GM12878 (cell line): ENCODE measurements at regions not wholly inside any gene's neighbourhood (a gene's known extent, or its start where the extent isn't known, plus 50 kb on each side); places are given as distances from the start of the nearest gene placed in this dataset.

ENCODE experiments used
- ATAC-seq: fragments of 200-7000 bp; cut with Tn5 transposase; 3 replicates; pipeline ENCODE4 v1.9.1; 2020; ENCODE audit warnings: mild to moderate bottlenecking, moderate library complexity
- BruUV-seq: library from RNA; stranded (reverse); fragments of 400-500 nt; replicated peaks from 2 replicates; lab custom pipeline; 2021; lab: Mats Ljungman, UMichigan
- CTCF ChIA-PET: fragments of 300-600 bp; sonication (Branson Sonifier 250); formaldehyde crosslinking; extraction: SDS; loops from one replicate; lab custom pipeline; 2021; ENCODE audit warnings: inconsistent platforms; lab: Yijun Ruan, JAX
- POLR2A ChIA-PET: fragments of 350-600 bp; formaldehyde crosslinking; extraction: SDS; loops from one replicate; lab custom pipeline; 2021; ENCODE audit warnings: inconsistent platforms; lab: Charles Lee
- RAD21 ChIA-PET: fragments of 300-600 bp; sonication (Branson Sonifier 250); formaldehyde crosslinking; loops from one replicate; lab custom pipeline; 2023; ENCODE audit warnings: antibody characterized with exemption; ENCODE audit not compliant: unreplicated experiment; lab: Charles Lee
- SMC1A ChIA-PET: fragments of 300-600 bp; sonication (Branson Sonifier 250); formaldehyde crosslinking; loops from one replicate; lab custom pipeline; 2023; ENCODE audit not compliant: unreplicated experiment, uncharacterized antibody; lab: Charles Lee
- DNase-seq: peaks from one replicate; pipeline ENCODE4 v3.0.0-alpha.2; 2011; ENCODE audit warnings: low read depth, low spot score
- FAIRE-seq: peaks from 3 replicates; lab custom pipeline; 2011; peaks lifted over from hg19 to GRCh38; lab: Jason Lieb, UNC
- H2AFZ ChIP-seq: 2 replicates; pipeline ENCODE4 v1.6.0; 2011; ENCODE audit warnings: low read depth, low read length, control low read depth; ENCODE audit not compliant: control insufficient read depth
- H3K27ac ChIP-seq: 2 replicates; pipeline ENCODE4 v1.5.1; 2011; ENCODE audit warnings: control low read depth; ENCODE audit not compliant: control insufficient read depth, insufficient read depth
- H3K27me3 ChIP-seq, 2 experiments: replicated peaks in 1 of 2; 2 replicates each; pipeline versions ENCODE4 v1.6.0 to v1.6.1; 2011; ENCODE audit warnings: low read length in 1 of 2; ENCODE audit not compliant: control insufficient read depth in 2 of 2, insufficient read depth in 2 of 2
- H3K36me3 ChIP-seq, 2 experiments: 2 replicates each; pipeline ENCODE4 v1.5.1; 2011; ENCODE audit warnings: low read length in 1 of 2; ENCODE audit not compliant: control insufficient read depth in 2 of 2, insufficient read depth in 2 of 2
- H3K4me1 ChIP-seq: 2 replicates; pipeline ENCODE4 v1.6.1; 2011; ENCODE audit warnings: mild to moderate bottlenecking, low read length, moderate library complexity, mixed read lengths; ENCODE audit not compliant: control insufficient read depth, insufficient read depth
- H3K4me2 ChIP-seq: 2 replicates; pipeline ENCODE4 v1.6.0; 2011; ENCODE audit warnings: control low read depth; ENCODE audit not compliant: control insufficient read depth, insufficient read depth
- H3K4me3 ChIP-seq: fragments of 200-600 bp; sonication (generic); 2 replicates; pipeline ENCODE4 v1.5.1; 2016
- H3K79me2 ChIP-seq: 2 replicates; pipeline ENCODE4 v1.6.0; 2011; ENCODE audit warnings: low read length; ENCODE audit not compliant: control insufficient read depth, insufficient read depth
- H3K9ac ChIP-seq: 2 replicates; pipeline ENCODE4 v1.8.0; 2011; ENCODE audit warnings: low read length, control low read depth, mixed read lengths; ENCODE audit not compliant: control insufficient read depth, insufficient read depth
- H3K9me3 ChIP-seq: replicated peaks from 3 replicates; pipeline ENCODE4 v1.5.1; 2011; ENCODE audit warnings: mild to moderate bottlenecking, low read length; ENCODE audit not compliant: control insufficient read depth, insufficient read depth
- H4K20me1 ChIP-seq: 2 replicates; pipeline ENCODE4 v1.6.0; 2011; ENCODE audit not compliant: control insufficient read depth, insufficient read depth
- ATF3 ChIP-seq: IDR thresholded peaks from 2 replicates; pipeline ENCODE4 v1.6.1; 2011; ENCODE audit warnings: low read depth, mild to moderate bottlenecking, low read length, moderate library complexity, borderline replicate concordance; ENCODE audit errors: extremely low read depth
- BHLHE40 ChIP-seq, 2 experiments: fragments of 450-650 bp in 1 of 2; IDR thresholded peaks; 2 replicates each; pipeline ENCODE4 v1.6.1; 2011 to 2017; ENCODE audit warnings: low read depth in 2 of 2, borderline replicate concordance in 1 of 2, improper control_type of control experiment in 1 of 2, low read length in 1 of 2, mild to moderate bottlenecking in 1 of 2
- CBX5 ChIP-seq: sonication (generic); IDR thresholded peaks from 2 replicates; pipeline ENCODE4 v1.6.1; 2016; ENCODE audit warnings: low read depth, moderate library complexity, mild to moderate bottlenecking, inconsistent platforms
- CREM ChIP-seq: IDR thresholded peaks from 2 replicates; pipeline ENCODE4 v1.6.1; 2014; ENCODE audit warnings: antibody characterized with exemption, low read depth
- EZH2 ChIP-seq: IDR thresholded peaks from 2 replicates; pipeline ENCODE4 v1.6.1; 2012; ENCODE audit warnings: low read depth, mild to moderate bottlenecking, control low read depth, inconsistent platforms, low read length, borderline replicate concordance; ENCODE audit not compliant: control insufficient read depth
- HCFC1 ChIP-seq: fragments of 150-350 bp; IDR thresholded peaks from 2 replicates; pipeline ENCODE4 v1.6.1; 2014; ENCODE audit warnings: low read length
- PAX8 ChIP-seq: fragments of 450-650 bp; IDR thresholded peaks from 2 replicates; pipeline ENCODE4 v1.6.1; 2017; ENCODE audit warnings: mild to moderate bottlenecking, moderate library complexity
- POU2F2 ChIP-seq: IDR thresholded peaks from 3 replicates; pipeline ENCODE4 v1.6.1; 2011; ENCODE audit warnings: low read depth, mild to moderate bottlenecking, low read length, borderline replicate concordance
- SIN3A ChIP-seq: IDR thresholded peaks from 2 replicates; pipeline ENCODE4 v1.6.1; 2012; ENCODE audit warnings: low read depth, low read length, improper control_type of control experiment
- SMARCA5 ChIP-seq: fragments of 450-650 bp; IDR thresholded peaks from 2 replicates; pipeline ENCODE4 v1.6.1; 2017; ENCODE audit warnings: mild to moderate bottlenecking
- ZNF217 ChIP-seq: fragments of 450-650 bp; IDR thresholded peaks from 2 replicates; pipeline ENCODE4 v1.6.1; 2017; ENCODE audit warnings: antibody characterized with exemption, mild to moderate bottlenecking
- WGBS: methylation state at CpG from one replicate; pipeline ENCODE4 v1.1.6; 2016; ENCODE audit warnings: low lambda C conversion rate; ENCODE audit not compliant: insufficient replicate concordance, insufficient coverage; ENCODE audit errors: missing lambda C conversion rate; 5-methylcytosine and 5-hydroxymethylcytosine counted together
- in situ Hi-C: fragments of 300-500 bp; cut with MboI; formaldehyde crosslinking; loops from 9 replicates; pipeline ENCODE4 v1.14.3; 2018; ENCODE audit warnings: mixed read lengths
- intact Hi-C: fragments of 100-400 bp; cut with micrococcal nuclease; formaldehyde crosslinking; loops from one replicate; pipeline ENCODE4 v1.14.2; 2022; ENCODE audit not compliant: unreplicated experiment
- TF ChIP-seq, protein P1 (sequence below): fragments of 450-650 bp; IDR thresholded peaks from 2 replicates; pipeline ENCODE4 v1.6.1; 2018; ENCODE audit warnings: borderline replicate concordance, mild to moderate bottlenecking; ENCODE audit not compliant: partially characterized antibody
- TF ChIP-seq, protein P2 (sequence below): fragments of 450-650 bp; IDR thresholded peaks from 2 replicates; pipeline ENCODE4 v1.6.1; 2017; ENCODE audit warnings: borderline replicate concordance
- TF ChIP-seq, protein P3 (sequence below): IDR thresholded peaks from 2 replicates; pipeline ENCODE4 v1.6.1; 2012; ENCODE audit warnings: low read depth, low read length, improper control_type of control experiment
- TF ChIP-seq, protein P4 (sequence below): IDR thresholded peaks from 2 replicates; pipeline ENCODE4 v1.6.1; 2011; ENCODE audit warnings: borderline replicate concordance, low read depth, mild to moderate bottlenecking, moderate library complexity, mixed read lengths, low read length; ENCODE audit not compliant: insufficient read depth; ENCODE audit errors: extremely low read length

DNA sequence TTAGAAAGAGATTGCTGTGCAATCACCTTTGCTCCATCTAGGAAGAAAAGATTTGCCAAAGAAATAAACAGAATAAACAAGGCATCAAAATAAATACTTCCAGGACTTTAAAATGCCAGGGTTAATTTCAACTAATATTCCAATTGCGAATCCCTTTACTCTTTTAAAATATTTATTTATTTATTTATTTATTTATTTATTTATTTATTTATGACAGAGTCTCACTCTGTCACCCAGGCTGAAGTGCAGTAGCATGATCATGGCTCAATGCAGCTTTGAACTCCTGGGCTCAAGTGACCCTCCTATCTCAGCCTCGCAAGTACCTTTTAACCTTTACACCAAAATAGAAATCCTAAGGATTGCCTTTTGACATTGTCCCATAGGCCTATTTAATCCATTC is 191.1 kb downstream of the EDN1 start (continued):
- no peak for TF ChIP-seq ATF3

DNA sequence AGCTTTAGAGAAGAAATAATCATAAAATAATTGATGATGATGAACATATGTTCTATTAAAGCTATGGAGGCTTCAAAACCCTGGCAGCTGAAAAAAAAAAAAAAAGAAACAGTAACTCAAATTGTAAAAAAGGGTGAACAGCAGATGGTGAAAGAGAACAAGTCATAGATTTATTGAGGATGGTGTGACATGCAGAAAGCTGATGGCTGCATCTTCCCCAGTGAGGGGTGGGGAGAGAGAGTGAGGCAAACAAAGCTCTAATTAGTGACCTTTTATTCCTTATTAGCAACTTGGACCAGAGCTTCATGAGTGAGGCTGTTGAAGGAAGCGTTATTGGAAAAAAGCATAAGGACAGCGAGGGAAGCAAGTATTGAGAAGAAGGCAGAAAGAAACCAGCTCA is 191.7 kb downstream of the EDN1 start:
- Histone ChIP-seq H4K20me1 (no peaks in the 10 kb centered on the region), H3K36me3 (no peaks in the 10 kb centered on the region), H3K9ac (no peak overlapping the region), H3K4me3 (no peak overlapping the region), H3K9me3 (no peaks in the 10 kb centered on the region; the same call in 2 of the 3 replicates), H3K79me2 (no peaks in the 10 kb centered on the region), H3K4me2 (no peak overlapping the region), H3K27ac (no peak overlapping the region), H3K27me3 (no peaks in the 10 kb centered on the region), H2AFZ (no peak overlapping the region), H3K4me1 (peaks cover 7% of the 10 kb centered on the region; the same call in 1 of the 2 replicates)
- FAIRE-seq: no peak
- ChIA-PET RAD21 (interaction anchor here (0.6 to 3.9 kb wide), 23 partner anchors 8 to 1978 kb away, joined by 3 to 60 read pairs (median 5); partner anchors contain the start of gene EDN1), POLR2A (interaction anchor here (0.6 to 2.4 kb wide), 9 partner anchors 9 to 1261 kb away, joined by 3 to 9 read pairs (median 4); no protein-coding TSS in a partner anchor), SMC1A (interaction anchor here (0.6 to 7.6 kb wide), 29 partner anchors 14 to 840 kb away, joined by 3 to 66 read pairs (median 10); partner anchors contain the start of gene EDN1), CTCF (interaction anchor here (0.6 to 4.0 kb wide), 30 partner anchors 14 to 249 kb away, joined by 3 to 54 read pairs (median 5); partner anchors contain the start of gene EDN1)
- intact Hi-C loops (loop anchor here (5.0 kb wide), 2 partner anchors 125 to 190 kb away; partner anchors contain the start of gene EDN1), in situ Hi-C loops (no loop called here)
- no TSS peak for BruUV-seq
- ATAC-seq: no peak
- 98% methylated on average over 2 of the region's 2 CpGs for WGBS
- DNase-seq: no peak
- TF ChIP-seq BHLHE40 (IDR thresholded peaks at IDR 0.05; ENCODE audit: borderline replicate concordance in 1 of 2, low read depth in 2 of 2, low read length in 1 of 2): no peak
- no peak for TF ChIP-seq PAX8
- TF ChIP-seq, protein P1, sequence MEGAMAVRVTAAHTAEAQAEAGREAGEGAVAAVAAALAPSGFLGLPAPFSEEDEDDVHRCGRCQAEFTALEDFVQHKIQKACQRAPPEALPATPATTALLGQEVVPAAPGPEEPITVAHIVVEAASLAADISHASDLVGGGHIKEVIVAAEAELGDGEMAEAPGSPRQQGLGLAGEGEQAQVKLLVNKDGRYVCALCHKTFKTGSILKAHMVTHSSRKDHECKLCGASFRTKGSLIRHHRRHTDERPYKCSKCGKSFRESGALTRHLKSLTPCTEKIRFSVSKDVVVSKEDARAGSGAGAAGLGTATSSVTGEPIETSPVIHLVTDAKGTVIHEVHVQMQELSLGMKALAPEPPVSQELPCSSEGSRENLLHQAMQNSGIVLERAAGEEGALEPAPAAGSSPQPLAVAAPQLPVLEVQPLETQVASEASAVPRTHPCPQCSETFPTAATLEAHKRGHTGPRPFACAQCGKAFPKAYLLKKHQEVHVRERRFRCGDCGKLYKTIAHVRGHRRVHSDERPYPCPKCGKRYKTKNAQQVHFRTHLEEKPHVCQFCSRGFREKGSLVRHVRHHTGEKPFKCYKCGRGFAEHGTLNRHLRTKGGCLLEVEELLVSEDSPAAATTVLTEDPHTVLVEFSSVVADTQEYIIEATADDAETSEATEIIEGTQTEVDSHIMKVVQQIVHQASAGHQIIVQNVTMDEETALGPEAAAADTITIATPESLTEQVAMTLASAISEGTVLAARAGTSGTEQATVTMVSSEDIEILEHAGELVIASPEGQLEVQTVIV: no peak
- TF ChIP-seq, protein P2, sequence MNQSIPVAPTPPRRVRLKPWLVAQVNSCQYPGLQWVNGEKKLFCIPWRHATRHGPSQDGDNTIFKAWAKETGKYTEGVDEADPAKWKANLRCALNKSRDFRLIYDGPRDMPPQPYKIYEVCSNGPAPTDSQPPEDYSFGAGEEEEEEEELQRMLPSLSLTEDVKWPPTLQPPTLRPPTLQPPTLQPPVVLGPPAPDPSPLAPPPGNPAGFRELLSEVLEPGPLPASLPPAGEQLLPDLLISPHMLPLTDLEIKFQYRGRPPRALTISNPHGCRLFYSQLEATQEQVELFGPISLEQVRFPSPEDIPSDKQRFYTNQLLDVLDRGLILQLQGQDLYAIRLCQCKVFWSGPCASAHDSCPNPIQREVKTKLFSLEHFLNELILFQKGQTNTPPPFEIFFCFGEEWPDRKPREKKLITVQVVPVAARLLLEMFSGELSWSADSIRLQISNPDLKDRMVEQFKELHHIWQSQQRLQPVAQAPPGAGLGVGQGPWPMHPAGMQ: no peak
- no peak for TF ChIP-seq ZNF217
- no peak for TF ChIP-seq SIN3A
- no peak for TF ChIP-seq SMARCA5
- TF ChIP-seq EZH2: no peak
- TF ChIP-seq CREM: no peak
- TF ChIP-seq CBX5: no peak
- TF ChIP-seq, protein P3, sequence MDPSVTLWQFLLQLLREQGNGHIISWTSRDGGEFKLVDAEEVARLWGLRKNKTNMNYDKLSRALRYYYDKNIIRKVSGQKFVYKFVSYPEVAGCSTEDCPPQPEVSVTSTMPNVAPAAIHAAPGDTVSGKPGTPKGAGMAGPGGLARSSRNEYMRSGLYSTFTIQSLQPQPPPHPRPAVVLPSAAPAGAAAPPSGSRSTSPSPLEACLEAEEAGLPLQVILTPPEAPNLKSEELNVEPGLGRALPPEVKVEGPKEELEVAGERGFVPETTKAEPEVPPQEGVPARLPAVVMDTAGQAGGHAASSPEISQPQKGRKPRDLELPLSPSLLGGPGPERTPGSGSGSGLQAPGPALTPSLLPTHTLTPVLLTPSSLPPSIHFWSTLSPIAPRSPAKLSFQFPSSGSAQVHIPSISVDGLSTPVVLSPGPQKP: no peak
- no peak for TF ChIP-seq POU2F2
- TF ChIP-seq HCFC1: no peak
- TF ChIP-seq, protein P4, sequence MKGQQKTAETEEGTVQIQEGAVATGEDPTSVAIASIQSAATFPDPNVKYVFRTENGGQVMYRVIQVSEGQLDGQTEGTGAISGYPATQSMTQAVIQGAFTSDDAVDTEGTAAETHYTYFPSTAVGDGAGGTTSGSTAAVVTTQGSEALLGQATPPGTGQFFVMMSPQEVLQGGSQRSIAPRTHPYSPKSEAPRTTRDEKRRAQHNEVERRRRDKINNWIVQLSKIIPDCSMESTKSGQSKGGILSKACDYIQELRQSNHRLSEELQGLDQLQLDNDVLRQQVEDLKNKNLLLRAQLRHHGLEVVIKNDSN: no peak
